SU-DHL-6 (cell line): ENCODE measurements at regions not wholly inside any gene's neighbourhood (a gene's known extent, or its start where the extent isn't known, plus 50 kb on each side); places are given as distances from the start of the nearest gene placed in this dataset.

Experiments
- H2AFZ ChIP-seq: fragments of 200-600 bp; sonication (generic); 2 replicates; pipeline ENCODE4 v1.6.1; 2014; ENCODE audit warnings: low read depth, mild to moderate bottlenecking, moderate library complexity, mixed read lengths, antibody characterized with exemption, low read length; ENCODE audit not compliant: severe bottlenecking
- H3F3A ChIP-seq: fragments of 200-600 bp; shearing (Covaris generic); 2 replicates; pipeline ENCODE4 v1.6.0; 2016; ENCODE audit warnings: antibody characterized with exemption, mild to moderate bottlenecking; ENCODE audit not compliant: insufficient read depth
- H3K27ac ChIP-seq: fragments of 200-600 bp; sonication (generic); 2 replicates; pipeline ENCODE4 v1.5.1; 2016; ENCODE audit warnings: low read depth, mild to moderate bottlenecking, low read length, moderate library complexity, mixed read lengths
- H3K27me3 ChIP-seq: fragments of 200-600 bp; sonication (generic), shearing (Covaris generic); 2 replicates; pipeline ENCODE4 v1.6.0; 2014; ENCODE audit warnings: mild to moderate bottlenecking, low read length
- H3K36me3 ChIP-seq: fragments of 200-600 bp; sonication (generic); 2 replicates; pipeline ENCODE4 v1.6.1; 2014; ENCODE audit warnings: mild to moderate bottlenecking, low read length, mixed read lengths
- H3K4me2 ChIP-seq: fragments of 300-600, 200-600 bp; shearing (Covaris generic), sonication (generic); 2 replicates; pipeline ENCODE4 v1.6.0; 2014; ENCODE audit warnings: low read length, low read depth, mild to moderate bottlenecking; ENCODE audit not compliant: poor library complexity, severe bottlenecking
- H3K4me3 ChIP-seq: fragments of 200-600 bp; sonication (generic); 2 replicates; pipeline ENCODE4 v1.5.1; 2014; ENCODE audit warnings: antibody characterized with exemption, low read length, mild to moderate bottlenecking, mixed read lengths; ENCODE audit not compliant: insufficient read depth, poor library complexity, severe bottlenecking
- H3K79me2 ChIP-seq: fragments of 200-600 bp; sonication (generic); 2 replicates; pipeline ENCODE4 v1.6.1; 2014; ENCODE audit warnings: mild to moderate bottlenecking, low read length, moderate library complexity; ENCODE audit not compliant: insufficient read depth
- H3K9ac ChIP-seq: fragments of 200-600 bp; sonication (generic); 2 replicates; pipeline ENCODE4 v1.7.0; 2014; ENCODE audit warnings: mild to moderate bottlenecking, low read length
- H3K9me2 ChIP-seq: fragments of 200-600 bp; sonication (generic); replicated peaks from 2 replicates; pipeline ENCODE4 v1.6.1; 2014; ENCODE audit warnings: low read length; ENCODE audit not compliant: insufficient read depth
- H3K9me3 ChIP-seq: fragments of 200-600 bp; sonication (generic); 2 replicates; pipeline ENCODE4 v1.6.1; 2014; ENCODE audit warnings: low read length, mixed read lengths; ENCODE audit not compliant: insufficient read depth
- H4K20me1 ChIP-seq: fragments of 200-600 bp; sonication (generic); 2 replicates; pipeline ENCODE4 v1.6.1; 2014; ENCODE audit warnings: low read depth, mild to moderate bottlenecking, antibody characterized with exemption, low read length, moderate library complexity, mixed read lengths
- EZH2phosphoT487 ChIP-seq: fragments of 200-600 bp; sonication (generic), shearing (Covaris generic); conservative IDR thresholded peaks from 2 replicates; pipeline ENCODE4 v1.6.1; 2018; ENCODE audit warnings: mild to moderate bottlenecking, antibody characterized with exemption, low read length, moderate library complexity, mixed read lengths
- TF ChIP-seq, protein P1 (sequence below): fragments of 200-600 bp; sonication (generic); IDR thresholded peaks from one replicate; pipeline ENCODE4 v1.5.1; 2017; ENCODE audit warnings: antibody characterized with exemption, mild to moderate bottlenecking, low read length, moderate library complexity; ENCODE audit not compliant: insufficient read depth, poor library complexity, severe bottlenecking

DNA sequence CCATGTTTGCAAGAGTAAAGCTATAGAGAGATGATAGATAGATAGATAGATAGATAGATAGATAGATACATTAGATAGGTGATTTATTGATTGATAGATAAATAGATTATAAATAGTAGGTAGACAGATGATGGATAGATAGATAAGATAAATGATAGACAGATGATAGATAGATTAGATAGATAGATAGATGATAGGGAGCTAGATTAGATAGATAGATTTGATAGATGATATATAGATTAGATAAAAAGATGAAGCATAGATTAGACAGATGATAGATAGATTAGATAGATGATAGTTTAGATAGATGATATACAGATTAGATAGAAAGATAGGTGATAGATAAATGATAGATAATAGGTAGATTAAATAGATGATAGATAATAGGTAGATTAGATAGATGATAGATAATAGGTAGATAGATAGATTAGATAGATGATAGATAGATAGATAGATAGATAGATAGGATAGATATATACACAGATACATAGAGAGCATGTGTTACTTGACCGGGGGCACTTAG lies 243.3 kb upstream of the FOXK1 start:
- no peaks in the 10 kb centered on the region for H3K9me2 ChIP-seq
- no peaks in the 10 kb centered on the region for H4K20me1 ChIP-seq
- no peak overlapping the region for H3K4me3 ChIP-seq
- no peaks in the 10 kb centered on the region for H3K79me2 ChIP-seq
- H3F3A ChIP-seq = no peaks in the 10 kb centered on the region
- no peaks in the 10 kb centered on the region for H3K27me3 ChIP-seq
- no peak overlapping the region for H3K9ac ChIP-seq
- peaks cover under 1% of the 10 kb centered on the region; the same call in 1 of the 2 replicates for H3K9me3 ChIP-seq
- no peak overlapping the region for H2AFZ ChIP-seq
- TF ChIP-seq, protein P1, sequence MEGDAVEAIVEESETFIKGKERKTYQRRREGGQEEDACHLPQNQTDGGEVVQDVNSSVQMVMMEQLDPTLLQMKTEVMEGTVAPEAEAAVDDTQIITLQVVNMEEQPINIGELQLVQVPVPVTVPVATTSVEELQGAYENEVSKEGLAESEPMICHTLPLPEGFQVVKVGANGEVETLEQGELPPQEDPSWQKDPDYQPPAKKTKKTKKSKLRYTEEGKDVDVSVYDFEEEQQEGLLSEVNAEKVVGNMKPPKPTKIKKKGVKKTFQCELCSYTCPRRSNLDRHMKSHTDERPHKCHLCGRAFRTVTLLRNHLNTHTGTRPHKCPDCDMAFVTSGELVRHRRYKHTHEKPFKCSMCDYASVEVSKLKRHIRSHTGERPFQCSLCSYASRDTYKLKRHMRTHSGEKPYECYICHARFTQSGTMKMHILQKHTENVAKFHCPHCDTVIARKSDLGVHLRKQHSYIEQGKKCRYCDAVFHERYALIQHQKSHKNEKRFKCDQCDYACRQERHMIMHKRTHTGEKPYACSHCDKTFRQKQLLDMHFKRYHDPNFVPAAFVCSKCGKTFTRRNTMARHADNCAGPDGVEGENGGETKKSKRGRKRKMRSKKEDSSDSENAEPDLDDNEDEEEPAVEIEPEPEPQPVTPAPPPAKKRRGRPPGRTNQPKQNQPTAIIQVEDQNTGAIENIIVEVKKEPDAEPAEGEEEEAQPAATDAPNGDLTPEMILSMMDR = no peak
- TF ChIP-seq EZH2phosphoT487 = no peak
- H3K36me3 ChIP-seq = no peaks in the 10 kb centered on the region; the same call in 1 of the 2 replicates
- no peak overlapping the region for H3K27ac ChIP-seq
- no peak overlapping the region for H3K4me2 ChIP-seq

DNA sequence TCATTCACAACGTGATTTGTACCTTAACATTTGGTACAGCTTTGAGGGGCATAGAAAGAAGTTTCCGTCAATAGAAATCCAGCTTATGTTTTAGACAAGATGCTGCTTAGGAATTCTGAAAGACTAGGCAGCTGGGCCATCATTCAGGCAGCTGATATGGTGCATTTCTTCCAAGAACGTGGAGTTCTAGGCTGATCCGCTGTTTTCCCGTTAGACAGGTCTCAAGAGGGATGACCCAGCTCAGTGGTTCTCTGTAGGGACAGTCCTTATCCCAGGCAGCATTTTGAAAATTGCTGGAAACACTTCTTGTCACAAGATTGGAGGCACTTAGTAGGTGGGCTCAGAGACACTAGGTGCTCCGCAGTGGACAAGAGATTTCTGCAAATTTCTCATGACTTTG lies 242.7 kb upstream of the FOXK1 start:
- H3K27me3 ChIP-seq = no peaks in the 10 kb centered on the region
- peaks cover 4% of the 10 kb centered on the region; the same call in 1 of the 2 replicates for H3K9me3 ChIP-seq
- H4K20me1 ChIP-seq = no peaks in the 10 kb centered on the region
- no peaks in the 10 kb centered on the region; the same call in 1 of the 2 replicates for H3K36me3 ChIP-seq
- H3K27ac ChIP-seq = no peak overlapping the region
- H3K4me2 ChIP-seq = no peak overlapping the region
- H3F3A ChIP-seq = no peaks in the 10 kb centered on the region
- H3K9ac ChIP-seq = no peak overlapping the region
- H2AFZ ChIP-seq = no peak overlapping the region
- H3K79me2 ChIP-seq = no peaks in the 10 kb centered on the region
- TF ChIP-seq, protein P1 = no peak
- no peak for TF ChIP-seq EZH2phosphoT487
- H3K9me2 ChIP-seq = no peaks in the 10 kb centered on the region
- H3K4me3 ChIP-seq = no peak overlapping the region

DNA sequence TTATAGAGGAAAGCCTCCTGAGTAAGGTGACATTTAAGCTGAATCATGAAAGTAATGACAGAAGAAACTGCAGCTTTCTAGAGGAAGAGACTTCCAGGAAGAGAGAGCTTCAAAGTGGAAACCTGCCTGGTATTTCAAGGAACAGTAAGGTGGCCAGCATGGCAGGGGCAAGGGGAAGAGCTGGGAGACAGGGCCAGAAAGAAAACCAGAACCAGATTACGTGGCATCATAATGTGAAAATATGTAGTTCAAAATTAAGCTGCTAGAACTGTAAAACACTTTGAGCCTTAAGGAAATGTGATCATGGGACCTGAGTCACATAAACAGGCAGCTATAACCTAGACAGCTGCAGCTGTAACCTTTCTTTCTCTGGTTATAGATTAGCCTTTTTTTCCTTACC lies 238.0 kb upstream of the FOXK1 start:
- Histone ChIP-seq H3K9me3 (peaks cover 8% of the 10 kb centered on the region; the same call in 1 of the 2 replicates), H3K79me2 (no peaks in the 10 kb centered on the region), H3K27ac (no peak overlapping the region), H4K20me1 (no peaks in the 10 kb centered on the region), H3K9me2 (no peaks in the 10 kb centered on the region), H3K9ac (no peak overlapping the region), H3F3A (no peaks in the 10 kb centered on the region), H3K36me3 (no peaks in the 10 kb centered on the region; the same call in 1 of the 2 replicates), H3K4me3 (no peak overlapping the region), H3K27me3 (no peaks in the 10 kb centered on the region), H3K4me2 (no peak overlapping the region), H2AFZ (no peak overlapping the region)
- no peak for TF ChIP-seq EZH2phosphoT487
- TF ChIP-seq, protein P1 = no peak
